ENCODE measurements at regions not wholly inside any gene's neighbourhood (a gene's known extent, or its start where the extent isn't known, plus 50 kb on each side); places are given as distances from the start of the nearest gene placed in this dataset.
A peak's percentile ranks its signal among the peaks of the same experiment; 100 is the strongest.
"Not testable (repeated sequence)": the region's sequence is repeated elsewhere in the genome, so short reads cannot be mapped to it uniquely, and the experiment has no call there.

DNA sequence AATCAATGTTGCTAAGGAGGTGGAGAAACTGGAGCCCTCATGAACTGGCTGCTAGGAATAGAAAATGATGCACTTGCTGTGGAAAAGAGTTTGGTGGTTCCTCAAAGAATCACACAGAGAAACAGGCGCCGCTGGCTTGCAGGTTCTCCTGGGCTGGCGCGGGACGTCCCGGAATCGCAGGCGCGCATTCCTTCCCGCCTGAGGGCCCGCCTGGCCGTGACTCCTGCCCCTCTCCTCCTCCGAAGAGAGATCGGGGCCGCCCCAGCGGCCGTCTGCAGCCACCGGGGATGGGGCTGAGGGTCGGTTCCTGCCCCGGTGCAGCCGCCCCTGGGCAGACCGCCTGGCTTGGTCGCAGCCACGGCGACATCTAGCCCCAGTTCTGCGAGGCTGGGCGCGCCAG lies 284.4 kb downstream of the CWH43 start:
- not testable (repeated sequence) for DNase-seq; H3K9me3 Mint-ChIP-seq; H3K36me3 Mint-ChIP-seq (ENCODE audit: low read depth); H3K4me3 Mint-ChIP-seq; H3K27ac Mint-ChIP-seq; H3K4me1 Mint-ChIP-seq (ENCODE audit: low read depth); H3K27me3 Mint-ChIP-seq (ENCODE audit: insufficient read depth)

DNA sequence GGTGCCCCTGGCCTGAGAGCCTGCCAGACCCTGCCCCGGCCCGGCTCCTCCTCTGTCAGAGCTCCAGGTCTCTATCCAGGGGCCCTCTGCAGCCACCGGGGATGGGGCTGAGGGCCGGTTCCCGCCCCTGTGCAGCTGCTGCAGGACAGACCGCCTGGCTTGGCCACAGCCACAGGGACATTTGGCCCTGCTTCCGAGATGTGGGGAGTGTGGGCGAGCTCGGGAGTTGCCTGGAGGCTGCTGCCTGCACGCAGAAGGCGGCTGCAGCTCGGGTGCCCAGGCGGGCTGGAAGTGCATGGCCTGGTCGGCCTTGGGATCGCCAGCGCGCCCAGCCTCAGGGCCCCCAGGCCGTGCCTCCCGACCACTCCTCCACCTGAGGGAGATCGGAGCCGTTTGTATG lies 284.8 kb downstream of the CWH43 start:
- H3K36me3 Mint-ChIP-seq (ENCODE audit: low read depth); H3K9me3 Mint-ChIP-seq; H3K27me3 Mint-ChIP-seq (ENCODE audit: insufficient read depth); H3K4me1 Mint-ChIP-seq (ENCODE audit: low read depth); DNase-seq; H3K4me3 Mint-ChIP-seq; H3K27ac Mint-ChIP-seq: not testable (repeated sequence)

DNA sequence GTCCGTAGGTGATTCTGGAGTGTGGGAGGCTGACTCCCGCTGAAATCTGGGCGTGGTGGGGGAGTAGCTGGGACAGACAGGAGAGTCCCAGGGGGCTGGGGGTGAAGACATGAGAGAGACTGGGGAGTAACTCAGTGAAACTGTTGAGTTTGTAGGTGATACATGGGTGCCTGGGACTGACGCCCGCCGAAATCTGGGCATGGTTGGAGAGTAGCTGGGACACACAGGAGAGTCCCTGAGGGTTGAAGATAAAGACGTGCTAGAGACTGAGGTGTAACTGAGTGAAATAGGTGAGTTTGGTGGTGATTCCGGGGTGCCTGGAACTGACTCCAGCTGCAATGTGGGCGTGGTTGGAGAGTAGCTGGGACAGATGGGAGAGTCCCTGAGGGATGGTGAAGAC lies 299.8 kb downstream of the CWH43 start:
- not testable (repeated sequence) for H3K4me3 Mint-ChIP-seq; H3K9me3 Mint-ChIP-seq; H3K27me3 Mint-ChIP-seq (ENCODE audit: insufficient read depth); H3K27ac Mint-ChIP-seq; H3K4me1 Mint-ChIP-seq (ENCODE audit: low read depth); DNase-seq; H3K36me3 Mint-ChIP-seq (ENCODE audit: low read depth)

DNA sequence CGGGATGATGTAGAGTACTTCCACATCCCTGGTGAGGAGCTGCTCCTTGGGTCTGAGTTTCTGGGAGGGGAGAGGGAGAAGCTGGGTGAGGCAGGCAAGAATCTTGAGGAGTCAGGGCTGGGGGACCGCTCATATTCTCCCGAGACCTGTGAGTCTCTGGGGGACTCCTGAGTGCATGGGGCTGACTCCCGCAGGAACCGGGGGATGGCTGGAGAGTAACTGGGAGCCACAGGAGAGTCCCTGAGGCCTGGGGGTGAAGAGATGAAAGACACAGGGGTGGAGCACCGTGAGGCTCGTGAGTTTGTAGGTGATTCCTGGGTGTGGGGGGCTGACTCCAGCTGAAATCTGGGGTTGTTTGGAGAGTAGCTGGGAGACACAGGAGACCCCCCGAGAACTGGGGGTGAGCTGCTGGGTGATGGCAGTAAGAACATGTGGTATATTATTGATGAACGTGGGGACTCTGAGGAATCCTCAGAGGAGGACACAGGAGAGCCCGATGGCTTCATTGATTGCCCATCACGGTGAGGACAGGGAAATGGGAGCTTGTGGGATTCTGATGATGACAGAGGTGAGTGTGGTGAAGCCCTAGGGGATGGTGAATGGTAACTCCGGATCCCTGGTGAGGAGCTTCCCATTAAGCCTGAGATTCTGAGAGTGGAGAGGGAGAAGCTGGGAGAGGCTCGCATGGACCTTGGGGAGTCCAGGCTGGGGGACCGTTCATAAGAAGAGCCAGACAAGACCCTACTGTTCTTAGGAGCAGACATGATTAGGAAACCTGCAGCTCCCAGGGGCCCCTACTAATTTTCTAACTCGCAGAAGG lies 301.1 kb downstream of the CWH43 start:
- H3K9me3 Mint-ChIP-seq; DNase-seq; H3K36me3 Mint-ChIP-seq (ENCODE audit: low read depth); H3K27me3 Mint-ChIP-seq (ENCODE audit: insufficient read depth); H3K4me1 Mint-ChIP-seq (ENCODE audit: low read depth); H3K27ac Mint-ChIP-seq; H3K4me3 Mint-ChIP-seq: not testable (repeated sequence)

DNA sequence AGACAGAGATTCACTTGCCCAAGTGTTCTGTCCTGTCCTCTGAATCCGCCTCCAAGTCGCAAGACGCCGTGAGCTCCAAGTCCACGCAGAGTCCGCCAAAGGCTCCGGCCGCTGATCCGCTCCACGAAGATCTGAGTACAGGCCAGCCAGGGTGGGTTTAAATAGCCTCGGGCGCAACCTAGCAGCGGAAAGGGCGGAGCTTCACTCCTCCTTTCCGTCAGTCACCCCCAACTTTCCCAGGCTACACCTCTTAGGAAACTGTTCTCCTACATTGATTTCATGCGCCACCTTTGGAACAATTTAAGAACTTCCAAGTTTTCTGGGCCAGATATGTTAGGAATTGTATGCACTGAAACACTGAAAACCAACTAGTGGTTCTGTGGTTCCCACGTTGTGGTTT lies 301.8 kb downstream of the CWH43 start:
- not testable (repeated sequence) for H3K4me1 Mint-ChIP-seq (ENCODE audit: low read depth); H3K27ac Mint-ChIP-seq; H3K36me3 Mint-ChIP-seq (ENCODE audit: low read depth); H3K9me3 Mint-ChIP-seq; DNase-seq; H3K27me3 Mint-ChIP-seq (ENCODE audit: insufficient read depth); H3K4me3 Mint-ChIP-seq

DNA sequence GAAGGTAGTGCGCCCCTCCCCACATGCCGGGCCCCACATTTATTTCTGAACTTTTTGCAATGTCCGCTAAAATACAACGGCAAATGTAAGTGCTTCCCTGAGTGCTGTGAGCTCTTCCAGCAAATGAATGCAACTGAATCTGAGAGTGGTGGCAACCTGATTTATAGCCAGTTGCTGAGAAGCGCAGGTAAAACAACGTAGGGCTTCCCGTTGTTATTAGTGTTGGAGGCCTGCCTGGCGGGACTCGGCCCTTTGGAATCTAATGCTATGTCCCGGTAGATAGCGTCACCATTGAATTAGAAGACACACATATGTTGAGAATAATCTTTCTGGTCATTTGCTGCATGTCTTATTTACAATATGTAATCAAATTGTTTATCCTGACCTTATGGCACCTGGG lies 302.7 kb downstream of the CWH43 start:
- not testable (repeated sequence) for DNase-seq; H3K4me3 Mint-ChIP-seq; H3K36me3 Mint-ChIP-seq (ENCODE audit: low read depth); H3K4me1 Mint-ChIP-seq (ENCODE audit: low read depth); H3K27me3 Mint-ChIP-seq (ENCODE audit: insufficient read depth); H3K9me3 Mint-ChIP-seq; H3K27ac Mint-ChIP-seq

DNA sequence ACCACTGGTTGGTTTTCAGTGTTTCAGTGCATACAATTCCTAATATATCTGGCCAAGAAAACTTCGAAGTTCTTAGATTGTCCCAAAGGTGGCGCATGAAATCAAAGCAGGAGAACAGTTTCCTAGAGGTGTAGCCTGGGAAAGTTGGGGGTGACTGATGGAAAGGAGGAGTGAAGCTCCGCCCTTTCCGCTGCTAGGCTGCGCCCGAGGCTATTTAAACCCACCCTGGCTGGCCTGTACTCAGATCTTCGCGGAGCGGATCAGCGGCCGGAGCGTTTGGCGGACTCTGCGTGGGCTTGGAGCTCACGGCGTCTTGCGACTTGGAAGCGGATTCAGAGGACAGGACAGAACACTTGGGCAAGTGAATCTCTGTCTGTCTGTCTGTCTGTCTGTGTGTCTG lies 328.7 kb downstream of the CWH43 start:
- not testable (repeated sequence) for H3K4me3 Mint-ChIP-seq; H3K27me3 Mint-ChIP-seq (ENCODE audit: insufficient read depth); DNase-seq; H3K4me1 Mint-ChIP-seq (ENCODE audit: low read depth); H3K27ac Mint-ChIP-seq
- Mint-ChIP-seq H3K9me3 (peaks cover 48% of the 10 kb centered on the region), H3K36me3 (ENCODE audit: low read depth) (peaks cover 16% of the 10 kb centered on the region)
- TF ChIP-seq, protein P1, sequence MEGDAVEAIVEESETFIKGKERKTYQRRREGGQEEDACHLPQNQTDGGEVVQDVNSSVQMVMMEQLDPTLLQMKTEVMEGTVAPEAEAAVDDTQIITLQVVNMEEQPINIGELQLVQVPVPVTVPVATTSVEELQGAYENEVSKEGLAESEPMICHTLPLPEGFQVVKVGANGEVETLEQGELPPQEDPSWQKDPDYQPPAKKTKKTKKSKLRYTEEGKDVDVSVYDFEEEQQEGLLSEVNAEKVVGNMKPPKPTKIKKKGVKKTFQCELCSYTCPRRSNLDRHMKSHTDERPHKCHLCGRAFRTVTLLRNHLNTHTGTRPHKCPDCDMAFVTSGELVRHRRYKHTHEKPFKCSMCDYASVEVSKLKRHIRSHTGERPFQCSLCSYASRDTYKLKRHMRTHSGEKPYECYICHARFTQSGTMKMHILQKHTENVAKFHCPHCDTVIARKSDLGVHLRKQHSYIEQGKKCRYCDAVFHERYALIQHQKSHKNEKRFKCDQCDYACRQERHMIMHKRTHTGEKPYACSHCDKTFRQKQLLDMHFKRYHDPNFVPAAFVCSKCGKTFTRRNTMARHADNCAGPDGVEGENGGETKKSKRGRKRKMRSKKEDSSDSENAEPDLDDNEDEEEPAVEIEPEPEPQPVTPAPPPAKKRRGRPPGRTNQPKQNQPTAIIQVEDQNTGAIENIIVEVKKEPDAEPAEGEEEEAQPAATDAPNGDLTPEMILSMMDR (IDR thresholded peaks at IDR 0.05): 0 out of 2 replicates have a peak, but pooled peaks have one; percentile 7

DNA sequence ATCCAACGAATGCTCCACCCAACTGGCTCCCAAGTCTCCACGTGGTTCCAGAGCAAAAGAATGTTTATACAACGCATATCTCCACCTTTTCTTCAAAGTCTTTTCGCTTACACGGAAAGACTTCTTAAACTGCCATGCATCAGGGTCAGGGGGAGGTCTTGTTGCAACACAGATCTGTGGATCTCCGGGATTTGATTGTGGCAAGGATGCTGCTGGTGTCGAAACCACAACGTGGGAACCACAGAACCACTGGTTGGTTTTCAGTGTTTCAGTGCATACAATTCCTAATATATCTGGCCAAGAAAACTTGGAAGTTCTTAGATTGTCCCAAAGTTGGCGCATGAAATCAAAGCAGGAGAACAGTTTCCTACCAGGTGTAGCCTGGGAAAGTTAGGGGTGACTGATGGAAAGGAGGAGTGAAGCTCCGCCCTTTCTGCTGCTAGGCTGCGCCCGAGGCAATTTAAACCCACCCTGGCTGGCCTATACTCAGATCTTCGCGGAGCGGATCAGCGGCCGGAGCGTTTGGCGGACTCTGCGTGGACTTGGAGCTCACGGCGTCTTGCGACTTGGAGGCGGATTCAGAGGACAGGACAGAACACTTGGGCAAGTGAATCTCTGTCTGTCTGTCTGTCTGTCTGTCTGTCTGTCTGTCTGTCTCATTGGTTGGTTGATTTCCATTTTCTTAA lies 334.8 kb downstream of the CWH43 start:
- peaks cover 21% of the 10 kb centered on the region for H3K36me3 Mint-ChIP-seq (ENCODE audit: low read depth)
- not testable (repeated sequence) for H3K27ac Mint-ChIP-seq; DNase-seq; H3K27me3 Mint-ChIP-seq (ENCODE audit: insufficient read depth); H3K4me3 Mint-ChIP-seq; H3K4me1 Mint-ChIP-seq (ENCODE audit: low read depth)
- H3K9me3 Mint-ChIP-seq: peaks cover 35% of the 10 kb centered on the region

DNA sequence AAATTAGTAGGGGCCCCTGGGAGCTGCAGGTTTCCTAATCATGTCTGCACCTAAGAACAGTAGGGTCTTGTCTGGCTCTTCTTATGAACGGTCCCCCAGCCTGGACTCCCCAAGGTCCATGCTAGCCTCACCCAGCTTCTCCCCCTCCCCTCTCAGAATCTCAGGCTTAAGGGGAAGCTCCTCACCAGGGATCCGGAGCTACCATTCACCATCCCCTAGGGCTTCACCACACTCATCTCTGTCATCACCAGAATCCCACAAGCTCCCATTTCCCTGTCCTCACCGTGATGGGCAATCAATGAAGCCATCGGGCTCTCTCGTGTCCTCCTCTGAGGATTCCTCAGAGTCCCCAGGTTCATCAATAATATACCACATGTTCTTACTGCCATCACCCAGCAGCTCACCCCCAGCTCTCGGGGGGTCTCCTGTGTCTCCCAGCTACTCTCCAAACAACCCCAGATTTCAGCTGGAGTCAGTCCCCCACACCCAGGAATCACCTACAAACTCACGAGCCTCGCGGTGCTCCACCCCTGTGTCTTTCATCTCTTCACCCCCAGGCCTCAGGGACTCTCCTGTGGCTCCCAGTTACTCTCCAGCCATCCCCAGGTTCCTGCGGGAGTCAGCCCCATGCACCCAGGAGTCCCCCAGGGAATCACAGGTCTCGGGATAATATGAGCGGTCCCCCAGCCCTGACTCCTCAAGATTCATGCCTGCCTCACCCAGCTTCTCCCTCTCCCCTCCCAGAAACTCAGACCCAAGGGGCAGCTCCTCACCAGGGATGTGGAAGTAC lies 335.6 kb downstream of the CWH43 start:
- not testable (repeated sequence) for H3K27me3 Mint-ChIP-seq (ENCODE audit: insufficient read depth); DNase-seq; H3K27ac Mint-ChIP-seq; H3K4me1 Mint-ChIP-seq (ENCODE audit: low read depth); H3K4me3 Mint-ChIP-seq
- Mint-ChIP-seq H3K36me3 (ENCODE audit: low read depth) (peaks cover 16% of the 10 kb centered on the region), H3K9me3 (peaks cover 26% of the 10 kb centered on the region)

DNA sequence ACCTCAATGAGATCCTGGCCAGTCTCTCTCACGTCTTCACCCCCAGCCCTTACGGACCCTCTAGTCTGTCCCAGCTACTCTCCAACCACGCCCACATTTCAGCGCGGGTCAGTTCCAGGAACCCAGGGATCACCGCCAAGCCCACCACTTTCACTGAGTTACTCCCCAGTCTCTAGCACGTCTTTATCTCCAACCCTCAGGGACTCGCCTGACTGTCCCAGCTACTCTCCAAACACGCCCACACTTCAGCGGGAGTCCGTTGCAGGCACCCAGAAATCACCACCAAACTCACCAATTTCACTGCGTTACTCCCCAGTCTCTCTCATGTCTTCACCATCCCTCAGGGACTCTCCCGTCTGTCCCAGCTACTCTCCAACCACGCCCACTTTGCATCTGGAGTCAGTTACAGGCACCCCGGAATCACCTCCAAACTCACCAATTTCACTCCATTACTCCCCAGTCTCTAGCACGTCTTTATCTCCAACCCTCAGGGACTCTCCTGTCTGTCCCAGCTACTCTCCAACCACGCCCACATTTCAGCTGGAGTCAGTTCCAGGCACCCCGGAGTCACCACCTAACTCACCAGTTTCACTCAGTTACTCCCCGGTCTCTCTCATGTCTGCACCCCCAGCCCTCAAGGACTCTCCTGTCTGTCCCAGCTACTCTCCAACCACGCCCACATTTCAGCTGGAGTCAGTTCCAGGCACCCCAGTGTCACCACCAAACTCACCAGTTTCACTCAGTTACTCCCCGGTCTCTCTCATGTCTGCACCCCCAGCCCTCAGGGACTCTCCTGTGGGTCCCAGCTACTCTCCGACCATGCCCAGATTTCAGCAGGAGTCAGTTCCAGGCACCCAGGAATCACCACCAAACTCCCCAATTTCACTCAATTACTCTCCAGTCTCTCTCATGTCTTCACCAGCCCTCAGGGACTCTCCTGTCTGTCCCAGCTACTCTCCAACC lies 336.8 kb downstream of the CWH43 start:
- DNase-seq; H3K27me3 Mint-ChIP-seq (ENCODE audit: insufficient read depth); H3K4me1 Mint-ChIP-seq (ENCODE audit: low read depth); H3K4me3 Mint-ChIP-seq; H3K27ac Mint-ChIP-seq: not testable (repeated sequence)
- peaks cover 24% of the 10 kb centered on the region for H3K9me3 Mint-ChIP-seq
- H3K36me3 Mint-ChIP-seq (ENCODE audit: low read depth): peaks cover 13% of the 10 kb centered on the region; the same call in 1 of the 2 replicates

DNA sequence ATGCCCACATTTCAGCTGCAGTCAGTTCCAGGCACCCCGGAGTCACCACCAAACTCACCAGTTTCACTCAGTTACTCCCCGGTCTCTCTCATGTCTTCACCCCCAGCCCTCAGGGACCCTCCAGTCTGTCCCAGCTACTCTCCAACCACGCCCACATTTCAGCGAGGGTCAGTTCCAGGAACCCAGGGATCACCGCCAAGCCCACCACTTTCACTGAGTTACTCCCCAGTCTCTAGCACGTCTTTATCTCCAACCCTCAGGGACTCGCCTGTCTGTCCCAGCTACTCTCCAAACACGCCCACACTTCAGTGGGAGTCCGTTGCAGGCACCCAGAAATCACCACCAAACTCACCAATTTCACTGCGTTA lies 337.5 kb downstream of the CWH43 start:
- DNase-seq; H3K27ac Mint-ChIP-seq; H3K4me3 Mint-ChIP-seq; H3K27me3 Mint-ChIP-seq (ENCODE audit: insufficient read depth); H3K4me1 Mint-ChIP-seq (ENCODE audit: low read depth): not testable (repeated sequence)
- peaks cover 24% of the 10 kb centered on the region for H3K9me3 Mint-ChIP-seq
- H3K36me3 Mint-ChIP-seq (ENCODE audit: low read depth): peaks cover 13% of the 10 kb centered on the region; the same call in 1 of the 2 replicates

Measured in HFFc6 (cell line).